CD4-positive, alpha-beta T cell (primary cell): ENCODE measurements at regions not wholly inside any gene's neighbourhood (a gene's known extent, or its start where the extent isn't known, plus 50 kb on each side); places are given as distances from the start of the nearest gene placed in this dataset.

ENCODE experiments used
- ATAC-seq: fragments of 200-7000 bp; cut with Tn5 transposase; one replicate; pipeline ENCODE4 v1.10.0; 2022; ENCODE audit warnings: mild to moderate bottlenecking; ENCODE audit not compliant: poor library complexity
- CTCF ChIA-PET: fragments of 350-600 bp; sonication (Branson Sonifier 250); formaldehyde crosslinking; loops from one replicate; lab custom pipeline; 2021; ENCODE audit warnings: antibody characterized with exemption, inconsistent platforms; lab: Charles Lee
- POLR2A ChIA-PET: fragments of 350-600 bp; sonication (Branson Sonifier 250); formaldehyde crosslinking; loops from one replicate; lab custom pipeline; 2021; ENCODE audit warnings: antibody characterized with exemption, inconsistent platforms; lab: Charles Lee
- DNase-seq, 14 experiments: peaks; one replicate each; pipeline ENCODE4 v3.0.0-alpha.2; 2013 to 2020; ENCODE audit warnings: mixed read lengths in 2 of 14
- H3K27ac ChIP-seq, 2 donors: one replicate each; pipeline versions ENCODE4 v1.5.1 to v1.7.0; 2013; ENCODE audit warnings: low read length in 2 of 2, low read depth in 1 of 2, mild to moderate bottlenecking in 1 of 2
- H3K27me3 ChIP-seq, 2 experiments: 1 replicate in 1 of 2; 2 replicates in 1 of 2; pipeline versions ENCODE4 v1.6.1 to v1.7.0; 2013; ENCODE audit warnings: low read length in 2 of 2, control low read depth in 1 of 2, mild to moderate bottlenecking in 1 of 2, moderate library complexity in 1 of 2; ENCODE audit not compliant: insufficient read depth in 2 of 2, control insufficient read depth in 1 of 2
- H3K36me3 ChIP-seq: one replicate; pipeline ENCODE4 v1.6.1; 2013; ENCODE audit warnings: low read length, control low read depth; ENCODE audit not compliant: insufficient read depth
- H3K4me1 ChIP-seq: one replicate; pipeline ENCODE4 v1.6.1; 2013; ENCODE audit warnings: low read length, control low read depth; ENCODE audit not compliant: insufficient read depth
- H3K4me3 ChIP-seq: one replicate; pipeline ENCODE4 v1.5.1; 2013; ENCODE audit warnings: mild to moderate bottlenecking, low read length, moderate library complexity
- H3K9me3 ChIP-seq, 2 experiments: 1 replicate in 1 of 2; 2 replicates in 1 of 2; pipeline versions ENCODE4 v1.6.1 to v1.7.0; 2013; ENCODE audit warnings: low read length in 2 of 2, mild to moderate bottlenecking in 2 of 2, control low read depth in 1 of 2, moderate library complexity in 1 of 2; ENCODE audit not compliant: control insufficient read depth in 1 of 2, insufficient read depth in 1 of 2
- H3K27ac Mint-ChIP-seq: one replicate; pipeline ENCODE4 v1.8.0; 2020; ENCODE audit warnings: mixed read lengths
- H3K27me3 Mint-ChIP-seq: one replicate; pipeline ENCODE4 v1.8.0; 2021; ENCODE audit warnings: mixed read lengths
- H3K36me3 Mint-ChIP-seq: one replicate; pipeline ENCODE4 v1.8.0; 2021; ENCODE audit warnings: low read depth, mixed read lengths
- H3K4me1 Mint-ChIP-seq: one replicate; pipeline ENCODE4 v1.8.0; 2021; ENCODE audit warnings: low read depth, mixed read lengths
- H3K4me3 Mint-ChIP-seq: one replicate; pipeline ENCODE4 v1.8.0; 2020; ENCODE audit warnings: mild to moderate bottlenecking, mixed read lengths
- H3K9me3 Mint-ChIP-seq: one replicate; pipeline ENCODE4 v1.8.0; 2020; ENCODE audit warnings: mixed read lengths
- CTCF ChIP-seq: fragments of 200-600 bp; IDR thresholded peaks from one replicate; pipeline ENCODE4 v1.8.0; 2022; ENCODE audit warnings: antibody characterized with exemption, mild to moderate bottlenecking
- intact Hi-C, 2 experiments: fragments of 100-400 bp; cut with DNase I in 1 of 2; cut with micrococcal nuclease in 1 of 2; formaldehyde crosslinking; loops; one replicate each; pipeline versions ENCODE4 v1.15.1 to v1.9.0; 2023 to 2025; cut with DNase I, micrococcal nuclease

- DNase-seq (no peak), ATAC-seq (no peak)
- intact Hi-C loops = no loop called here
- TF ChIP-seq CTCF = no peak
- peaks cover 17% of the 10 kb centered on the region for H3K9me3 Mint-ChIP-seq
- Histone ChIP-seq H3K36me3 (no peaks in the 10 kb centered on the region), H3K4me3 (no peak overlapping the region), H3K27ac (no peak overlapping the region), H3K27me3 (no peaks in the 10 kb centered on the region), H3K9me3 (peaks cover 3 to 6% of the 10 kb centered on the region in 2 experiments), H3K4me1 (no peaks in the 10 kb centered on the region)
- H3K27ac Mint-ChIP-seq = no peak overlapping the region
- ChIA-PET POLR2A (no interaction called here), CTCF (no interaction called here)
- no peak overlapping the region for H3K4me3 Mint-ChIP-seq
- no peaks in the 10 kb centered on the region for H3K27me3 Mint-ChIP-seq
- no peaks in the 10 kb centered on the region for H3K4me1 Mint-ChIP-seq
- no peaks in the 10 kb centered on the region for H3K36me3 Mint-ChIP-seq
Observed at GRCh38 chr4:45716093-45716492, 407.8 kb downstream of the GABRG1 start.

- no peaks in the 10 kb centered on the region for H3K4me1 ChIP-seq
- no peak for TF ChIP-seq CTCF
- H3K27me3 Mint-ChIP-seq = no peaks in the 10 kb centered on the region
Observed at GRCh38 chr4:45713996-45714395, 409.9 kb downstream of the GABRG1 start.

GRCh38 chr4:45701621-45702020 is 422.2 kb downstream of the GABRG1 start:
- no peak for DNase-seq
- peaks cover 9% of the 10 kb centered on the region for H3K9me3 Mint-ChIP-seq
- no peaks in the 10 kb centered on the region for H3K4me1 Mint-ChIP-seq
- CTCF ChIA-PET = no interaction called here
- Histone ChIP-seq H3K9me3 (peaks cover 0 to 3% of the 10 kb centered on the region in 2 experiments), H3K4me1 (no peaks in the 10 kb centered on the region), H3K27ac (no peak overlapping the region), H3K27me3 (no peaks in the 10 kb centered on the region), H3K36me3 (no peaks in the 10 kb centered on the region), H3K4me3 (no peak overlapping the region)
- no peak for TF ChIP-seq CTCF
- no peak overlapping the region for H3K4me3 Mint-ChIP-seq
- H3K36me3 Mint-ChIP-seq = no peaks in the 10 kb centered on the region
- POLR2A ChIA-PET = no interaction called here
- H3K27me3 Mint-ChIP-seq = no peaks in the 10 kb centered on the region
- intact Hi-C loops = no loop called here
- no peak for ATAC-seq
- H3K27ac Mint-ChIP-seq = no peak overlapping the region

More at GRCh38 chr4:45713996-45714395, 409.9 kb downstream of the GABRG1 start:
- POLR2A ChIA-PET = no interaction called here
- no peak overlapping the region for H3K27ac ChIP-seq
- no peak overlapping the region for H3K27ac Mint-ChIP-seq
- no peaks in the 10 kb centered on the region for H3K4me1 Mint-ChIP-seq
- no peak for ATAC-seq
- H3K36me3 ChIP-seq = no peaks in the 10 kb centered on the region
- CTCF ChIA-PET = no interaction called here
- no peak overlapping the region for H3K4me3 ChIP-seq
- peaks cover 9% of the 10 kb centered on the region for H3K9me3 Mint-ChIP-seq
- H3K9me3 ChIP-seq = peaks cover 3 to 6% of the 10 kb centered on the region in 2 experiments
- no peak for DNase-seq
- no peaks in the 10 kb centered on the region for H3K27me3 ChIP-seq
- H3K4me3 Mint-ChIP-seq = no peak overlapping the region
- H3K36me3 Mint-ChIP-seq = no peaks in the 10 kb centered on the region
- intact Hi-C loops = no loop called here
